IPS-18a (cell line): ENCODE measurements at regions not wholly inside any gene's neighbourhood (a gene's known extent, or its start where the extent isn't known, plus 50 kb on each side); places are given as distances from the start of the nearest gene placed in this dataset.

Experiments used
- H3K27ac ChIP-seq: one replicate; pipeline ENCODE4 v1.5.1; 2013; ENCODE audit warnings: low read length
- H3K27me3 ChIP-seq: one replicate; pipeline ENCODE4 v1.6.1; 2013; ENCODE audit warnings: mild to moderate bottlenecking, low read length; ENCODE audit not compliant: control insufficient read depth, insufficient read depth
- H3K36me3 ChIP-seq: one replicate; pipeline ENCODE4 v1.6.1; 2013; ENCODE audit warnings: low read depth, low read length; ENCODE audit not compliant: control insufficient read depth
- H3K4me1 ChIP-seq: one replicate; pipeline ENCODE4 v1.6.1; 2013; ENCODE audit warnings: low read depth, low read length; ENCODE audit not compliant: control insufficient read depth
- H3K4me3 ChIP-seq: one replicate; pipeline ENCODE4 v1.5.1; 2013; ENCODE audit warnings: low read length
- H3K9ac ChIP-seq: one replicate; pipeline ENCODE4 v1.6.1; 2013; ENCODE audit warnings: mild to moderate bottlenecking, low read length, moderate library complexity
- H3K9me3 ChIP-seq: one replicate; pipeline ENCODE4 v1.6.1; 2013; ENCODE audit warnings: low read depth, low read length; ENCODE audit not compliant: control insufficient read depth

GRCh38 chr2:43030551-43031307, 195.7 kb downstream of the ZFP36L2 start:
- no peaks in the 10 kb centered on the region for H3K9me3 ChIP-seq
- H3K27me3 ChIP-seq: no peaks in the 10 kb centered on the region
- H3K4me1 ChIP-seq: no peaks in the 10 kb centered on the region
- no peak overlapping the region for H3K27ac ChIP-seq
- H3K9ac ChIP-seq: no peak overlapping the region
- no peaks in the 10 kb centered on the region for H3K36me3 ChIP-seq
- no peak overlapping the region for H3K4me3 ChIP-seq

DNA sequence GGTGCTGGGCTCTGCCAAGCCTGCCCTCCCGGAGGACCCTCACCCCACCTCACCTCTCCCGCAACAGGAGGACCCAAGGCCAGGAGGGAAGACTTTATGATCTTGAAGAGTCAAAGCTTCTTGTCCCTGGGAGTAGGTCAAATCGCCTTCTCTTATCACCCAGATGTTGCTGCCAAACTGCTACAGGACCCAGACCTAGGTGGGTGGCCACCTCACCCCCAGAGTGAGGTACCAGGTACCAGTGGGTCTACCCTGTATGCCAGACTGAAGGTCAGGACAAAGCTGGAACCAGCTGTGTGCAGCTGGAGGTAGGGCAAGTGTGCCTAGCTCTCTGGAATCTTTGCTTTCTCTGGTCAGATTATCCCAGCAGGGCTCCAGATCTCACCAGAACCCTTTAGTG, 197.2 kb downstream of the ZFP36L2 start:
- H3K4me1 ChIP-seq: no peaks in the 10 kb centered on the region
- H3K4me3 ChIP-seq: no peak overlapping the region
- no peak overlapping the region for H3K9ac ChIP-seq
- no peaks in the 10 kb centered on the region for H3K9me3 ChIP-seq
- no peaks in the 10 kb centered on the region for H3K27me3 ChIP-seq
- H3K27ac ChIP-seq: no peak overlapping the region
- H3K36me3 ChIP-seq: no peaks in the 10 kb centered on the region

GRCh38 chr2:43028188-43028587, 198.2 kb downstream of the ZFP36L2 start:
- Histone ChIP-seq H3K27me3 (no peaks in the 10 kb centered on the region), H3K9me3 (no peaks in the 10 kb centered on the region), H3K4me3 (no peak overlapping the region), H3K4me1 (no peaks in the 10 kb centered on the region), H3K36me3 (no peaks in the 10 kb centered on the region), H3K9ac (no peak overlapping the region), H3K27ac (no peak overlapping the region)

DNA sequence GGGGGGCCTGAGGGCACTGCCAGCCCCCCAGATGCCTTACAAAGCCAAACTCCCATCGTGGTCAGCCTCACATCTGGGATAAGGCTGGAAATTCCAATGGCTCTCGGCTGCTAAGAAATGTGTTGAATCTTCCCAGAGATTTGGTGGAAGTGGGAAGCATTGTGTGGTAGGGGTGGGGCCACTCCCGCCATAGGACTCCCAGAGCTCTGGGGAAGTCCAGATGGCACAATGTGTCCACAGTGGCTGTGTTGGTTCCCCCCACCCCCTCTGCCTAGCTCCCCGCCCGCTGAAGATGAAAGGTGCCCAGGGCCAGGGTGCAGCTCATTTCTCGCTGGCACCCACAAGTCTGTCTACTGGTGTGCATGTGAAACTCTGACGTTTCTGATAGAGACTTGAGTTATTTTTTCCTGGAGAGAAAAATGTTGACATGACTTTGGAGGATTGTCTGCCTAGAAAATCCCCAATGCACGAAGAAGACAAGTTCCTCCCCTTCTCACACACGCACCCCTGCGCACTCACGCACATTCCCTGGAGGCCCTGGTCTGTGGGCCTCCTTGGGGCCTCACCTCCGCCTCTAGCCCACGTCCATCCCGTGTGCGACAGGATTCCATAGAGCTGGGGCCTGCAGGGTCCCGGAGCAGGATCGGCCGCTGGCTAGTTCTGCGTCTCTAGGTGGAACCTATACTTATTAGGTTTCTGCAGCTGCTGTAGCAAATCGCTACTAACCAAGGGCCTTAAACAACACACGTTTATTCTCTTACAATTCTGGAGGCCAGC, 199.1 kb downstream of the ZFP36L2 start:
- Histone ChIP-seq H3K4me3 (no peak overlapping the region), H3K9me3 (no peaks in the 10 kb centered on the region), H3K27me3 (no peaks in the 10 kb centered on the region), H3K27ac (no peak overlapping the region), H3K36me3 (no peaks in the 10 kb centered on the region), H3K9ac (no peak overlapping the region), H3K4me1 (no peaks in the 10 kb centered on the region)

DNA sequence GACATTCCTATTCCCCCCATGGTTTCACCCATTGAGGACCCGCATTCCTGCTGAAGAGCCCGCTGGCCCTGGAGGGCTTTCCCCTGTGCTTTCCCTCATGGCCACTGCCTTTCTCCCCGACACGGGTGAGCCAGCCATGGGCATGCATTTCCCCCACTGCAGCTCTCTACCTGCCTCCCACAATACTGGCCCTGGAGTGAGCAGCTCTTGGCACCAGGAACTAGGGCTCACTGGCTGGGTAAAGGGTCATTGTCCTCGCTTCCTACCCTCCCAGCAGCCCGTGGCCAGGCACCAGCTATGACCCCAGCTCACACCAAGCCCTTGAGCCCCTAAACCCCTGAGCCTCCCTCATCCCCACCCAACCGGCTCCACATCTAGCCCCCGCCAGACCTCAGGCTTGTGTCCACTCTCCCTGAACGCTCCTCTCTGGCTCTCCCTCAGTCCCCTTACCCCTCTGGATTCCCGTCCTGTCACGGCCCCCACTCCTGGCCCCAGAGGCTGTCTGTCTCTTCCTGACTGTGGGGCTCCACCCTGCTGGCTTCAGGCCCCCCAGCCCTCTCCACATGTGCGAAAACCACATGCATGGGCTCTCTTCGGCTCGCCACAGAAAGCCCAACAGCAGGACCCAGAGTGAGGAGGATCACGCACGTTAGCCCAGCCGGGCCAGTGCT, 199.8 kb downstream of the ZFP36L2 start:
- H3K27me3 ChIP-seq: no peaks in the 10 kb centered on the region
- no peaks in the 10 kb centered on the region for H3K9me3 ChIP-seq
- no peaks in the 10 kb centered on the region for H3K4me1 ChIP-seq
- no peak overlapping the region for H3K4me3 ChIP-seq
- H3K9ac ChIP-seq: no peak overlapping the region
- H3K27ac ChIP-seq: no peak overlapping the region
- no peaks in the 10 kb centered on the region for H3K36me3 ChIP-seq

DNA sequence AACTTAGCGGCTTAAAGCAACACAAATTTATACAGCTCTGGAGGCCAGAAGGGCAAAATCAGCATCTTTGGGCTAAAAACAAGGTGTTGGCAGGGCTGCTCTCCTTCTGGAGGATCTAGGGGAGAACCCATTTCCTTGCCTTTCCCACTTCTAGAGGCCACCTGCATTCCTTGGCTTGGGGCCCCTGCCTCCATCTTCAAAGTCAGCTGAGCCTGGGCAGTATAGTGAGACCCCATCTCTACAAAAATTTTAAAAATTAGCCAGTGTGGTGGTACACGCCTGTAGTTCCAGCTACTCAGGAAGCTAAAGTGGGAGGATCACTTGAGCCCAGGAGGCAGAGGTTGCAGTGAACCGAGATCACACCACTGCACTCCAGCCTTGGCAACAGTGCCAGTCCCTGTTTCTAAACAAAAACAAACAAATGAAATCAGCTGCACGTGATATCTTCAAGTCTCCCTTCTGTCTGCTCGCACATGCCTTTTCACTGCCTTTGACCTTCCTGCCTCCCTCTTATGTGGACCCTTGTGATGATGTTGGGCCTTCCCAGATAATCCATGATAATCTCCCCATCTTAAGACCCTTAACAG, 200.6 kb downstream of the ZFP36L2 start:
- Histone ChIP-seq H3K27ac (no peak overlapping the region), H3K9ac (no peak overlapping the region), H3K4me1 (no peaks in the 10 kb centered on the region)

DNA sequence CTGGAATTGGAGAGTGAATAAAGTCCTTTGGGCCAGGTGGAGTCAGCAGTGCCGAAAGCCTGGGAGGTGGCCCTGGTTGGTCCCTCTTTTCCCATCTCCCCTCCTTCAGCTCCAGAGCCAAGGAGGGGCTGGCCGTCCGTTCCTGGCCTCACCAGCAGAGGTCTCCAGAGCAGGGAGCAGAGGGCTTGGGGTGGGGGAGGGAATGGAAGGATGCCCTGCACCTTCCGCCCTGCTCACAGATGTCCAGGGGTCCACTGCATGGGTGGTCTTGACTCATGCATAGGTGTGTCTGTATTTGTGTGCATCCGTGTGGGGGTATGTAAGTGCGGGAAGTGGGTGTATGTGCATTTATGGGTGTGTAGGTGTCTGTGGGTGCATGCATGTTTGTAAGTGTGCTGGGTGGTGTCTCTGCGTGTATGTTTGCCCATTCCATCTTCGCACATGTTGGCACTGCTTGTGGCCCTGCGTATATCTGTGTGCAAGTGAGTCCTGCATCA, 201.8 kb downstream of the ZFP36L2 start:
- Histone ChIP-seq H3K36me3 (no peaks in the 10 kb centered on the region), H3K9me3 (no peaks in the 10 kb centered on the region), H3K4me3 (no peak overlapping the region), H3K9ac (no peak overlapping the region), H3K27me3 (no peaks in the 10 kb centered on the region), H3K27ac (no peak overlapping the region), H3K4me1 (no peaks in the 10 kb centered on the region)

More for the DNA sequence above, 200.6 kb downstream of the ZFP36L2 start:
- no peaks in the 10 kb centered on the region for H3K27me3 ChIP-seq
- no peaks in the 10 kb centered on the region for H3K9me3 ChIP-seq
- H3K4me3 ChIP-seq: no peak overlapping the region
- no peaks in the 10 kb centered on the region for H3K36me3 ChIP-seq

DNA sequence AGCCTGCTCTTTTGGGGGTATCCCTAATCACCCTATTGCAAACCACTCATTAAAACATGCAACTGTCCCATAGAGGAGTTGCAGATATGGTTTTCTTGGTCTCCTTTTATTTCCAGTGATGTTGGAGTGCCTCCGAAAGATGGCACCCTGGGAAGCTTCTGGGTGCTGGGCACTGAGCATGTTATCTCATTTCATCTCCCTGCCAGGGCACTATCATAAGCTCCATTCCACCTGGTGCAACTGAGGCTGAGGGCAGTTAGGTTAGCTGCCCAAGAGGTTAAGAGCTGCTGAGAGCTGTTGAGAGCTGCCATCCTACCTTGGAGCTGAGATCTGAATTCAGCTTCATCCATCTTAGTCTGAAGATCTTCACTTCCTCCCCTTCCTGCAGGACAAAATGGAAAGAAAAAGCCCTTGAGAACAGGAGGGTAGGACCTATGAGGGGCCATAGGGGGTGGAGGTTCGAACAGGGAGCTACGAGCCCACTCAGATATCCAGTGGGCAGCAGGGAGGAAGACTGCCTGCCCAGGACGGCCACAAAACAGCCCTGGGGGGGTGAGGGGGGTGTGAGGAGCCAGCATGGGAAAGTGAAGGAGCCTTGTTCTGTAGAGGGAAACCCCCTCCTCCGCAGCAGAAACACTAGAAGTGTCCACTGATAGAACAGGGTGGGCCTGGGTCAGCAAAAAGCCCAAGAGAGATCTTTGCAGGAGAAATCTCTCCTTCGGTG, 202.5 kb downstream of the ZFP36L2 start:
- Histone ChIP-seq H3K4me3 (no peak overlapping the region), H3K9ac (no peak overlapping the region), H3K36me3 (no peaks in the 10 kb centered on the region), H3K27me3 (no peaks in the 10 kb centered on the region), H3K4me1 (no peaks in the 10 kb centered on the region), H3K9me3 (no peaks in the 10 kb centered on the region), H3K27ac (no peak overlapping the region)

GRCh38 chr2:43022896-43023295, 203.5 kb downstream of the ZFP36L2 start:
- Histone ChIP-seq H3K27me3 (no peaks in the 10 kb centered on the region), H3K27ac (no peak overlapping the region), H3K36me3 (no peaks in the 10 kb centered on the region), H3K9me3 (no peaks in the 10 kb centered on the region), H3K4me3 (no peak overlapping the region), H3K4me1 (no peaks in the 10 kb centered on the region), H3K9ac (no peak overlapping the region)

GRCh38 chr2:43021791-43022509, 204.5 kb downstream of the ZFP36L2 start:
- no peaks in the 10 kb centered on the region for H3K27me3 ChIP-seq
- no peaks in the 10 kb centered on the region for H3K36me3 ChIP-seq
- no peaks in the 10 kb centered on the region for H3K9me3 ChIP-seq
- no peak overlapping the region for H3K4me3 ChIP-seq
- H3K9ac ChIP-seq: no peak overlapping the region
- no peaks in the 10 kb centered on the region for H3K4me1 ChIP-seq
- H3K27ac ChIP-seq: no peak overlapping the region
